Mucosa of descending colon (tissue), 3 donors: ENCODE measurements at regions not wholly inside any gene's neighbourhood (a gene's known extent, or its start where the extent isn't known, plus 50 kb on each side); places are given as distances from the start of the nearest gene placed in this dataset.
A peak's percentile ranks its signal among the peaks of the same experiment; 100 is the strongest.

ENCODE experiments used
- ATAC-seq: fragments of 200-7000 bp; cut with Tn5 transposase; one replicate; pipeline ENCODE4 v1.9.1; 2020; ENCODE audit warnings: mild to moderate bottlenecking, moderate library complexity
- DNase-seq, 3 donors: peaks; one replicate each; pipeline ENCODE4 v3.0.0-alpha.2; 2020
- H3K36me3 ChIP-seq: fragments of 200-600 bp; one replicate; pipeline ENCODE4 v1.8.0; 2021; ENCODE audit warnings: low read depth, mild to moderate bottlenecking
- H3K4me1 ChIP-seq: fragments of 200-600 bp; one replicate; pipeline ENCODE4 v1.8.0; 2021; ENCODE audit warnings: low read depth, mild to moderate bottlenecking
- H3K4me3 ChIP-seq: fragments of 200-600 bp; one replicate; pipeline ENCODE4 v1.8.0; 2021; ENCODE audit warnings: mild to moderate bottlenecking
- H3K9me3 ChIP-seq: fragments of 200-600 bp; one replicate; pipeline ENCODE4 v1.8.0; 2021; ENCODE audit warnings: mild to moderate bottlenecking
- CTCF ChIP-seq: fragments of 200-600 bp; IDR thresholded peaks from one replicate; pipeline ENCODE4 v1.8.0; 2022; ENCODE audit warnings: antibody characterized with exemption, mild to moderate bottlenecking
- intact Hi-C, 2 donors: fragments of 100-400 bp; cut with DNase I in 1 of 2; cut with micrococcal nuclease in 1 of 2; formaldehyde crosslinking; loops; one replicate each; pipeline versions ENCODE4 v1.11.0 to v1.11.1; 2022; cut with DNase I, micrococcal nuclease
- donor health status: DM: no; HTN: no; CAD: no; lungs with moderate emphysema.
- donor health status: DM: no; HTN: no; CAD: no.
- donor health status: DM: no; HTN: yes; CAD: no.

- Histone ChIP-seq H3K36me3 (no peaks in the 10 kb centered on the region), H3K9me3 (no peaks in the 10 kb centered on the region), H3K4me3 (no peak overlapping the region), H3K4me1 (no peaks in the 10 kb centered on the region)
- TF ChIP-seq CTCF: no peak
- ATAC-seq (no peak), DNase-seq (no peak)
- intact Hi-C loops: no loop called here
Measured at GRCh38 chr9:134491856-134492255, 149.7 kb upstream of the COL5A1 start.

GRCh38 chr9:134492281-134492691 is 149.3 kb upstream of the COL5A1 start:
- ATAC-seq: peak; percentile 40
- no peak for TF ChIP-seq CTCF
- intact Hi-C loops: no loop called here
- H3K9me3 ChIP-seq: no peaks in the 10 kb centered on the region
- H3K4me1 ChIP-seq: no peaks in the 10 kb centered on the region
- peak in 2 of 3 donors; percentile 31 to 41 for DNase-seq
- H3K36me3 ChIP-seq: no peaks in the 10 kb centered on the region
- H3K4me3 ChIP-seq: no peak overlapping the region

- no peaks in the 10 kb centered on the region for H3K36me3 ChIP-seq
- H3K9me3 ChIP-seq: no peaks in the 10 kb centered on the region
- peak in 1 of 3 donors; percentile 40 for DNase-seq
- TF ChIP-seq CTCF: no peak
- intact Hi-C loops: no loop called here
- no peak for ATAC-seq
- H3K4me1 ChIP-seq: no peaks in the 10 kb centered on the region
- no peak overlapping the region for H3K4me3 ChIP-seq
Measured at GRCh38 chr9:134492721-134493460, 148.7 kb upstream of the COL5A1 start.

- no peaks in the 10 kb centered on the region for H3K36me3 ChIP-seq
- DNase-seq (no peak), ATAC-seq (no peak)
- no peaks in the 10 kb centered on the region for H3K4me1 ChIP-seq
- TF ChIP-seq CTCF: no peak
- H3K9me3 ChIP-seq: no peaks in the 10 kb centered on the region
- intact Hi-C loops: no loop called here
- H3K4me3 ChIP-seq: no peak overlapping the region
Measured at GRCh38 chr9:134493461-134494272, 147.9 kb upstream of the COL5A1 start.

GRCh38 chr9:134494273-134494815 is 147.3 kb upstream of the COL5A1 start:
- ATAC-seq (no peak), DNase-seq (no peak)
- intact Hi-C loops: no loop called here
- no peaks in the 10 kb centered on the region for H3K36me3 ChIP-seq
- H3K9me3 ChIP-seq: no peaks in the 10 kb centered on the region
- TF ChIP-seq CTCF: no peak
- H3K4me3 ChIP-seq: no peak overlapping the region
- H3K4me1 ChIP-seq: no peaks in the 10 kb centered on the region
